ENCODE measurements at regions not wholly inside any gene's neighbourhood (a gene's known extent, or its start where the extent isn't known, plus 50 kb on each side); places are given as distances from the start of the nearest gene placed in this dataset.
"Not testable (repeated sequence)": the region's sequence is repeated elsewhere in the genome, so short reads cannot be mapped to it uniquely, and the experiment has no call there.

DNA sequence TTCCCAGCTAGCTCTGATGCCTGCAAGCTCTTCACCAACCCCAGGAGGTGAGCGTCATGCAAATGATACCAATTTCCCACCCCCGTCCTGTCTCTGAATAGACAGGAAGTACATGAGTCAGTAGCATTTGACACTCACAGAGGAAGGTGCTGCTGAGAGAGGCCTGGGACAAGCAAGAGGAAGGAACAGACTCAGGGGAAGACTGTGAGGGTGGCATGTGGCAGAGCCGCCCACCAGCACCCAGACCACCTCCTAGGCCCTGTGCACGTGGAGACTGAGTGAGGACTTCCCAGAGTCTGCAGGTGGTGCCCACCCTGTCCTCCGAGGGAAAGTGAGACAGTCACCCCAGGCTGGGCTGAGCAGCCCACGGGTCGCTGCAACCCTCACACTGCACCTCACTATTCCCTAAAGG, 199.5 kb upstream of the SFSWAP start:
- Mint-ChIP-seq H3K9me3 (peaks cover 9% of the 10 kb centered on the region), H3K36me3 (no peaks in the 10 kb centered on the region), H3K27ac (no peak overlapping the region), H3K4me1 (no peaks in the 10 kb centered on the region), H3K27me3 (ENCODE audit: low read depth) (peaks cover 38% of the 10 kb centered on the region), H3K4me3 (no peak overlapping the region)
- DNase-seq (ENCODE audit: low spot score in 2 of 2, unreplicated experiment in 2 of 2), result no peak
- TF ChIP-seq, protein P1, sequence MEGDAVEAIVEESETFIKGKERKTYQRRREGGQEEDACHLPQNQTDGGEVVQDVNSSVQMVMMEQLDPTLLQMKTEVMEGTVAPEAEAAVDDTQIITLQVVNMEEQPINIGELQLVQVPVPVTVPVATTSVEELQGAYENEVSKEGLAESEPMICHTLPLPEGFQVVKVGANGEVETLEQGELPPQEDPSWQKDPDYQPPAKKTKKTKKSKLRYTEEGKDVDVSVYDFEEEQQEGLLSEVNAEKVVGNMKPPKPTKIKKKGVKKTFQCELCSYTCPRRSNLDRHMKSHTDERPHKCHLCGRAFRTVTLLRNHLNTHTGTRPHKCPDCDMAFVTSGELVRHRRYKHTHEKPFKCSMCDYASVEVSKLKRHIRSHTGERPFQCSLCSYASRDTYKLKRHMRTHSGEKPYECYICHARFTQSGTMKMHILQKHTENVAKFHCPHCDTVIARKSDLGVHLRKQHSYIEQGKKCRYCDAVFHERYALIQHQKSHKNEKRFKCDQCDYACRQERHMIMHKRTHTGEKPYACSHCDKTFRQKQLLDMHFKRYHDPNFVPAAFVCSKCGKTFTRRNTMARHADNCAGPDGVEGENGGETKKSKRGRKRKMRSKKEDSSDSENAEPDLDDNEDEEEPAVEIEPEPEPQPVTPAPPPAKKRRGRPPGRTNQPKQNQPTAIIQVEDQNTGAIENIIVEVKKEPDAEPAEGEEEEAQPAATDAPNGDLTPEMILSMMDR (IDR thresholded peaks at IDR 0.05; ENCODE audit: unreplicated experiment), result no peak

DNA sequence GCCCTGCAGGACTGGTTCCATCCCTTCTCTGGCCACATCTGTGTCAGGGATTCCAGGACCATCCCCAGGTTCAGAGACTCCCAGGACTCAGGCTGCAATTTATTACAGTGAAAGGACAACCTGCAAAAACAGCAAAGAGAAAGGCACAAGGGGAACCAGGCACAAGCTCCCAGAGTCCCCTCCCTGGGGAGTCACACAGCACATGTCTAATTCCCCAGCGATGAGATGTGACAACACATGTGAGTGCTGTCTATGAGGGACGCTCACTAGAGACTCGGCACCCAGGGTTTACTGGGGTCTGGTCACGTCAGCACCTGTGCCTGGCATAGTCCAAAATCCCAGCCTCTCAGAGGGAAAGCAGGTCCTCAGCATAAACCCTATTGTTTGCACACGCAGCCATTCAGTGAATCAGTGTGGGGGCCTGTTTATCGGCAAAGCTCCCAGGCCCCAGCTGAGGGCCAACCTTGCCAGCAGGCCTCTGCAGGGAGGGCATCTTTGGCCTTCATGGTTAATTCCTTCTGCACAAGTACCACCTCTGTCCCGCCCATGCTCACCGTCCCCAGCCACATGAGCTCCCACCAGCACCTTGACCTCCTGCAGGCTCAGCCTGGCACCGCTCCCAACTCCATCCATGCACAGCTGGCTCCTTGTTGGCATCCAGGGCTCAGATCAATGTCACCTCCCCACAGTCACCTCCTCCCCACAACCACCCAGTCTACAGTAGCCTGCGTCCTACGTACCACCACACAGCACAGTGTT, 198.9 kb upstream of the SFSWAP start:
- TF ChIP-seq, protein P1 (IDR thresholded peaks at IDR 0.05; ENCODE audit: unreplicated experiment), result no peak
- H3K27ac Mint-ChIP-seq, result no peak overlapping the region
- H3K36me3 Mint-ChIP-seq, result no peaks in the 10 kb centered on the region
- H3K9me3 Mint-ChIP-seq, result peaks cover 11% of the 10 kb centered on the region
- no peaks in the 10 kb centered on the region for H3K4me1 Mint-ChIP-seq
- no peak overlapping the region for H3K4me3 Mint-ChIP-seq
- H3K27me3 Mint-ChIP-seq (ENCODE audit: low read depth), result peaks cover 35% of the 10 kb centered on the region
- no peak for DNase-seq (ENCODE audit: low spot score in 2 of 2, unreplicated experiment in 2 of 2)

DNA sequence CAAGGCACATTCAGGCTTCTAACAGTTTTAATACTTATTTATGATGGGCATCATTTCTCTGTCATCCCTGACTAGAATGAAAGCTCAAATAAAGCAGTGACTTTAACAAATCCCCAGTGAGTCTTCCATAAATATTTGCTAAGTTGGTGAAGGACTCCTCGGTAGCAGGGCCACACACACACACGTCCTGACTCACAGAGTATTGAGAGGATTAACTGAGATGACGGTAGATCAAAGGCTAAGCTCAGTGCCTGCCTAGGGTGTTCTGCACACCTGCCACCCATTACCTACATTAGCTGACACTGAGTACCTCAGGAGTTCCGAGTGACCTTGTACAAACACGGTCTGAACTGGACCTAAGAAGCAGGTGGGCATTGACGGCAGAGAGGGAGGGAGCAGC, 197.3 kb upstream of the SFSWAP start:
- no peak overlapping the region for H3K4me3 Mint-ChIP-seq
- H3K36me3 Mint-ChIP-seq, result no peaks in the 10 kb centered on the region
- TF ChIP-seq, protein P1 (IDR thresholded peaks at IDR 0.05; ENCODE audit: unreplicated experiment), result no peak
- peaks cover 23% of the 10 kb centered on the region for H3K27me3 Mint-ChIP-seq (ENCODE audit: low read depth)
- peaks cover 17% of the 10 kb centered on the region for H3K9me3 Mint-ChIP-seq
- no peak for DNase-seq (ENCODE audit: low spot score in 2 of 2, unreplicated experiment in 2 of 2)
- H3K27ac Mint-ChIP-seq, result no peak overlapping the region
- no peaks in the 10 kb centered on the region for H3K4me1 Mint-ChIP-seq

DNA sequence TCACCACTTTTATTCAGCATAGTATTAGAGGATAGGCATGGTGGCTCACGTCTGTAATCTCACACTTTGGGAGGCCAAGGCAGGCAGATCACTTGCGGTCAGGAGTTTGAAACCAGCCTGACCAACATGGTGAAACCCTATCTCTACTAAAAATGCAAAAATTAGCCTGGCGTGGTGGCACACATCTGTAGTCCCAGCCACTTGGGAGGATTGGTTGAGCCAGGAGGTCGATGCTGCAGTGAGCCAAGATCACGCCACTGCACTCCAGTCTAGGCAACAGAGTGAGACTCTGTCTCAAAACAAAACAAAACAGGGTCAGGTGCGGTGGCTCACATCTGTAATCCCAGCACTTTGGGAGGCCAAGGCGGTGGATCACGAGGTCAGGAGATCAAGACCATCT, 190.3 kb upstream of the SFSWAP start:
- DNase-seq (ENCODE audit: low spot score in 2 of 2, unreplicated experiment in 2 of 2); H3K4me1 Mint-ChIP-seq; H3K4me3 Mint-ChIP-seq; H3K27ac Mint-ChIP-seq; H3K36me3 Mint-ChIP-seq: not testable (repeated sequence)
- Mint-ChIP-seq H3K9me3 (peaks cover 19% of the 10 kb centered on the region), H3K27me3 (ENCODE audit: low read depth) (peaks cover 22% of the 10 kb centered on the region)

DNA sequence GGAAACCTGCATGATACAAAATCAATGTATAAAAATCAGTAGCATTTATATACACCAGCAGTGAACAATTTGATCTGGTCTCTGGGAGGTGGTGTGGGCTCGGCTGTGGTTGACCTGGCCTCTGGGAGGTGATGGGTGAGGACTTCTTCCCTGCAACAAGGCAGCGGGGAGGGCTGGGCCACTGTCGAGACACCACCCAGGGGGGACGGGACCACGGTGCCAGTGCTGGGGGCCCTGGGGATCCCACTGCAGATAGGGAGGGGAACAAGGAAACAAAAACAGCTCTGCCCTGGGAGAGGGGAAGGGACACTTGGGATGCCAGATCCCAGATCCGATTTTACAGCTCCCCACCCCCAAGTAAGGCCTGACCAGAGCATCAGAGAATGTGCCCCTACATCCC, 189.6 kb upstream of the SFSWAP start:
- H3K36me3 Mint-ChIP-seq, result no peaks in the 10 kb centered on the region
- H3K4me3 Mint-ChIP-seq, result no peak overlapping the region
- peaks cover 15% of the 10 kb centered on the region for H3K9me3 Mint-ChIP-seq
- TF ChIP-seq, protein P1 (IDR thresholded peaks at IDR 0.05; ENCODE audit: unreplicated experiment), result no peak
- DNase-seq (ENCODE audit: low spot score in 2 of 2, unreplicated experiment in 2 of 2), result no peak
- H3K27ac Mint-ChIP-seq, result no peak overlapping the region
- no peaks in the 10 kb centered on the region for H3K4me1 Mint-ChIP-seq
- H3K27me3 Mint-ChIP-seq (ENCODE audit: low read depth), result peaks cover 20% of the 10 kb centered on the region

DNA sequence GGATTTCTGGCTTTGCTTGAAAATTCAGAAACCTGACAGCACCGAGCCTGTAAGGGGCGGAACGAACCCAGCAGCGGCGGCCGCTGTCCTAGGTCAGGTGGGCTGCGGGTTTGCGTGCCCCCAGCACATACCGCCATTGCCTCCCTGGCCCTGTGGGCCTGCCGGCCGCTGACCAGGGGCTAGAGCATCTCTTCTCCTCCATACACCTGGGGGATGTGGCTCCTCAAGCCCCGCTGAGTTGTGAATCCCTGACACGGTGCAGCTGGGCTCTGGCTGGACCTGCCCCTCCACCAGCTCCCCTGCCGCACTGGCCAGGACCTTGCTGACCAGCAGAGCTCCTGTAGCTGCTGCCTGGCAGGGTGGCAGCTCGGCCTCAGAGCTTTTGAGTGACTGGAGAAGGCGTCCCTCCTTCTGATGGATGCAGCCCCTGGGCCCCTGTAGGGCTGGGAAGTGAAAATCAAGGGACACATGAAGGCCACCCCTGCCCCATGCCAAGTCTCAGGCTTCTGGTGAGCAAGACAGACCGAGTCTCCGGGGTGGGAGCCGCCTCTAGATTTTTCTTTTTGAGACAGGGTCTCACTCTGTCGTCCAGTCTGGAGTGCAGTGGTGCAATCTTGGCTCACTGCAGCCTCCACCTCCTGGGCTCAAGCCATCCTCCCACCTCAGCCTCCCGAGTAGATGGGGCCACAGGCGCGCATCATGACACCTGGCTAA, 184.9 kb upstream of the SFSWAP start:
- Mint-ChIP-seq H3K9me3 (no peaks in the 10 kb centered on the region), H3K27ac (no peak overlapping the region), H3K4me3 (no peak overlapping the region)

More for the DNA sequence above, 184.9 kb upstream of the SFSWAP start:
- Mint-ChIP-seq H3K27me3 (ENCODE audit: low read depth) (peaks cover 25% of the 10 kb centered on the region), H3K36me3 (no peaks in the 10 kb centered on the region), H3K4me1 (no peaks in the 10 kb centered on the region)
- no peak for DNase-seq (ENCODE audit: low spot score in 2 of 2, unreplicated experiment in 2 of 2)
- TF ChIP-seq, protein P1 (IDR thresholded peaks at IDR 0.05; ENCODE audit: unreplicated experiment), result no peak
